ENCODE measurements at regions not wholly inside any gene's neighbourhood (a gene's known extent, or its start where the extent isn't known, plus 50 kb on each side); places are given as distances from the start of the nearest gene placed in this dataset.

- TF ChIP-seq SP1 (CRISPR knock-in tag; IDR thresholded peaks at IDR 0.05) (no peak), ZNF282 (CRISPR knock-in tag; IDR thresholded peaks at IDR 0.05) (no peak), ZNF175 (CRISPR knock-in tag; IDR thresholded peaks at IDR 0.05; ENCODE audit: low read depth) (no peak), CTCF (IDR thresholded peaks at IDR 0.05 in 2 of 3, conservative IDR thresholded peaks at IDR 0.05 in 1 of 3; ENCODE audit: insufficient read depth in 2 of 3, low read depth in 1 of 3, low read length in 3 of 3) (no peak), ZNF696 (CRISPR knock-in tag; conservative IDR thresholded peaks at IDR 0.05) (no peak), ESRRA (IDR thresholded peaks at IDR 0.05; ENCODE audit: borderline replicate concordance, low read depth) (no peak), EZH2 (IDR thresholded peaks at IDR 0.05; ENCODE audit: borderline replicate concordance, low read depth, low read length) (no peak), MXI1 (IDR thresholded peaks at IDR 0.05; ENCODE audit: low read depth, low read length) (no peak), ZBTB49 (CRISPR knock-in tag; IDR thresholded peaks at IDR 0.05; ENCODE audit: borderline replicate concordance) (no peak), ZFP30 (CRISPR knock-in tag; IDR thresholded peaks at IDR 0.05; ENCODE audit: borderline replicate concordance) (no peak), EP300 (IDR thresholded peaks at IDR 0.05; ENCODE audit: low read length) (no peak)
Measured at GRCh38 chr12:24605916-24606315, 343.0 kb downstream of the BCAT1 start.
